ENCODE measurements at regions not wholly inside any gene's neighbourhood (a gene's known extent, or its start where the extent isn't known, plus 50 kb on each side); places are given as distances from the start of the nearest gene placed in this dataset.

GRCh38 chr11:36848660-36849059 lies 250.6 kb upstream of the RAG2 start:
- Histone ChIP-seq H3K27ac (no peak overlapping the region), H3K4me2 (ENCODE audit: low read length) (no peak overlapping the region), H3K79me2 (no peaks in the 10 kb centered on the region), H3K4me3 (ENCODE audit: low read depth, low read length) (no peak overlapping the region), H3K27me3 (ENCODE audit: control insufficient read depth, insufficient read depth, low read length) (no peaks in the 10 kb centered on the region), H3K4me1 (no peaks in the 10 kb centered on the region), H2AFZ (no peak overlapping the region), H3K36me3 (ENCODE audit: control insufficient read depth, insufficient read depth, low read length) (no peaks in the 10 kb centered on the region), H3K9me3 (ENCODE audit: control insufficient read depth, low read length) (no peaks in the 10 kb centered on the region), H3K9ac (no peak overlapping the region)
- TF ChIP-seq CTCF (IDR thresholded peaks at IDR 0.05) = no peak

GRCh38 chr11:36840378-36840777 lies 242.3 kb upstream of the RAG2 start:
- Histone ChIP-seq H3K4me2 (ENCODE audit: low read length) (no peak overlapping the region), H3K4me3 (ENCODE audit: low read depth, low read length) (no peak overlapping the region), H3K79me2 (no peaks in the 10 kb centered on the region), H3K36me3 (ENCODE audit: control insufficient read depth, insufficient read depth, low read length) (no peaks in the 10 kb centered on the region), H3K4me1 (no peaks in the 10 kb centered on the region), H3K9me3 (ENCODE audit: control insufficient read depth, low read length) (no peaks in the 10 kb centered on the region), H3K27ac (no peak overlapping the region), H2AFZ (no peak overlapping the region), H3K9ac (no peak overlapping the region), H3K27me3 (ENCODE audit: control insufficient read depth, insufficient read depth, low read length) (no peaks in the 10 kb centered on the region)
- TF ChIP-seq CTCF (IDR thresholded peaks at IDR 0.05) = no peak

GRCh38 chr11:36837831-36838437 lies 239.9 kb upstream of the RAG2 start:
- H2AFZ ChIP-seq = no peak overlapping the region
- H3K27ac ChIP-seq = no peak overlapping the region
- H3K4me2 ChIP-seq (ENCODE audit: low read length) = no peak overlapping the region
- TF ChIP-seq CTCF (IDR thresholded peaks at IDR 0.05) = no peak
- H3K79me2 ChIP-seq = no peaks in the 10 kb centered on the region
- H3K4me3 ChIP-seq (ENCODE audit: low read depth, low read length) = no peak overlapping the region
- no peaks in the 10 kb centered on the region for H3K9me3 ChIP-seq (ENCODE audit: control insufficient read depth, low read length)
- H3K27me3 ChIP-seq (ENCODE audit: control insufficient read depth, insufficient read depth, low read length) = no peaks in the 10 kb centered on the region
- no peak overlapping the region for H3K9ac ChIP-seq
- H3K36me3 ChIP-seq (ENCODE audit: control insufficient read depth, insufficient read depth, low read length) = no peaks in the 10 kb centered on the region
- H3K4me1 ChIP-seq = no peaks in the 10 kb centered on the region

GRCh38 chr11:36825251-36825650 lies 227.2 kb upstream of the RAG2 start:
- Histone ChIP-seq H3K27ac (no peak overlapping the region), H3K9ac (no peak overlapping the region), H3K4me3 (ENCODE audit: low read depth, low read length) (no peak overlapping the region), H3K4me2 (ENCODE audit: low read length) (no peak overlapping the region), H3K79me2 (no peaks in the 10 kb centered on the region), H3K9me3 (ENCODE audit: control insufficient read depth, low read length) (no peaks in the 10 kb centered on the region), H3K4me1 (no peaks in the 10 kb centered on the region), H3K36me3 (ENCODE audit: control insufficient read depth, insufficient read depth, low read length) (no peaks in the 10 kb centered on the region), H2AFZ (no peak overlapping the region), H3K27me3 (ENCODE audit: control insufficient read depth, insufficient read depth, low read length) (no peaks in the 10 kb centered on the region)
- TF ChIP-seq CTCF (IDR thresholded peaks at IDR 0.05) = no peak

- Histone ChIP-seq H3K4me3 (ENCODE audit: low read depth, low read length) (no peak overlapping the region), H3K4me2 (ENCODE audit: low read length) (no peak overlapping the region), H3K27me3 (ENCODE audit: control insufficient read depth, insufficient read depth, low read length) (no peaks in the 10 kb centered on the region), H3K79me2 (no peaks in the 10 kb centered on the region), H2AFZ (no peak overlapping the region), H3K9me3 (ENCODE audit: control insufficient read depth, low read length) (no peaks in the 10 kb centered on the region), H3K4me1 (no peaks in the 10 kb centered on the region), H3K27ac (no peak overlapping the region), H3K36me3 (ENCODE audit: control insufficient read depth, insufficient read depth, low read length) (no peaks in the 10 kb centered on the region), H3K9ac (no peak overlapping the region)
- TF ChIP-seq CTCF (IDR thresholded peaks at IDR 0.05) = no peak
These were observed 226.3 kb upstream of the RAG2 start for GRCh38 chr11:36824349-36824748.
